WERI-Rb-1 (cell line): ENCODE measurements at regions not wholly inside any gene's neighbourhood (a gene's known extent, or its start where the extent isn't known, plus 50 kb on each side); places are given as distances from the start of the nearest gene placed in this dataset.

Experiments
- DNase-seq: peaks from one replicate; pipeline ENCODE4 v3.0.0-alpha.2; 2020
- H3K27ac ChIP-seq: fragments of 250-450 bp; sonication (Bioruptor Pico); 2 replicates; pipeline ENCODE4 v1.5.1; 2020; ENCODE audit warnings: mild to moderate bottlenecking, moderate library complexity
- H3K27me3 ChIP-seq: fragments of 250-450 bp; sonication (Bioruptor Pico); 2 replicates; pipeline ENCODE4 v1.5.1; 2021; ENCODE audit warnings: mild to moderate bottlenecking, low read depth, moderate library complexity; ENCODE audit not compliant: insufficient read depth, severe bottlenecking
- H3K36me3 ChIP-seq: fragments of 250-450 bp; sonication (Bioruptor Pico); 2 replicates; pipeline ENCODE4 v1.5.1; 2020; ENCODE audit warnings: mild to moderate bottlenecking, moderate library complexity
- H3K4me3 ChIP-seq: 2 replicates; pipeline ENCODE4 v1.5.1; 2011; ENCODE audit warnings: low read depth, mild to moderate bottlenecking, control low read depth, low read length
- H3K9me3 ChIP-seq: fragments of 250-450 bp; sonication (Bioruptor Pico); 2 replicates; pipeline ENCODE4 v1.5.1; 2021; ENCODE audit warnings: mild to moderate bottlenecking, moderate library complexity; ENCODE audit not compliant: severe bottlenecking
- TF ChIP-seq, protein P1 (sequence below): IDR thresholded peaks from 2 replicates; pipeline ENCODE4 v1.5.1; 2011; ENCODE audit warnings: low read depth, mild to moderate bottlenecking, control low read depth, inconsistent platforms, low read length

DNA sequence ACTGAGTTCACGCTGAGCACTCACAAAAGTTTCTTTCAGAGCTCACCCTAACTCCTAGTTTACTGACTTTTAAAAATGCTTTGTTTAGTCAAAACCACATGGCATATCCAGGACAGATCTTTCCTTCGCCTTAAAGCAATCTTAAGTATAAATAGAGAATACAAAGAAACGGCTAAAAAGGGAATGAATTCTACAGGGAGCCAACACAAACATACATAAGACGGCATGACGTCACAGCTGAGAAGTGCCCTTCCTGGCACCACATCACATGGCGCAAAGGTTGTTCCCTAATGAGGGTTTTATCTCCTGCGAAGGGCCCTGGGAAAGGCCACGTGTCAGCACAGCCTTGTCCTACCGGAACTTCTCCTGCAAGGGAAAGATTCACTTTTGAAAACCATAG is 141.3 kb downstream of the IRX1 start:
- Histone ChIP-seq H3K9me3 (no peaks in the 10 kb centered on the region), H3K36me3 (no peaks in the 10 kb centered on the region), H3K27me3 (peaks cover 56% of the 10 kb centered on the region), H3K4me3 (no peak overlapping the region), H3K27ac (no peak overlapping the region)
- TF ChIP-seq, protein P1, sequence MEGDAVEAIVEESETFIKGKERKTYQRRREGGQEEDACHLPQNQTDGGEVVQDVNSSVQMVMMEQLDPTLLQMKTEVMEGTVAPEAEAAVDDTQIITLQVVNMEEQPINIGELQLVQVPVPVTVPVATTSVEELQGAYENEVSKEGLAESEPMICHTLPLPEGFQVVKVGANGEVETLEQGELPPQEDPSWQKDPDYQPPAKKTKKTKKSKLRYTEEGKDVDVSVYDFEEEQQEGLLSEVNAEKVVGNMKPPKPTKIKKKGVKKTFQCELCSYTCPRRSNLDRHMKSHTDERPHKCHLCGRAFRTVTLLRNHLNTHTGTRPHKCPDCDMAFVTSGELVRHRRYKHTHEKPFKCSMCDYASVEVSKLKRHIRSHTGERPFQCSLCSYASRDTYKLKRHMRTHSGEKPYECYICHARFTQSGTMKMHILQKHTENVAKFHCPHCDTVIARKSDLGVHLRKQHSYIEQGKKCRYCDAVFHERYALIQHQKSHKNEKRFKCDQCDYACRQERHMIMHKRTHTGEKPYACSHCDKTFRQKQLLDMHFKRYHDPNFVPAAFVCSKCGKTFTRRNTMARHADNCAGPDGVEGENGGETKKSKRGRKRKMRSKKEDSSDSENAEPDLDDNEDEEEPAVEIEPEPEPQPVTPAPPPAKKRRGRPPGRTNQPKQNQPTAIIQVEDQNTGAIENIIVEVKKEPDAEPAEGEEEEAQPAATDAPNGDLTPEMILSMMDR, result no peak
- DNase-seq, result no peak

DNA sequence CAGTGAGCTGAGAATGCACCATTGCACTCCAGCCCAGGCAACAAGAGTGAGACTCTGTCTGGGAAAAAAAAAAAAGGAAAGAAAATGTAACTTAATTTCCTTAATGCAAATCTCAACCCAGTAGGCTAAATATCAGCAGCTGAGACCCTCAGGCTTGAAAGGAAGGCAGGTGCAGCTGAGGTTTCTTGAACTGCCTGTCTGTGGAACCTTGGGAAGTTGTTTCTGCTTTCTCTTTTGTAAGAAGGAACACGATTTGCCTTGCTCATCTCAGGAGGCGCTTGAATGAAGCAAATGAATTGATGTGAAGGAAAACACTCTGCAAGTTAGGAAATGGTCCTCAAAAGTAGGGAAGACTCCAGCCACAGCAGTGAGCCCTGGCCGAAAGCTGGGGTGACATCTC is 143.3 kb downstream of the IRX1 start:
- no peaks in the 10 kb centered on the region for H3K36me3 ChIP-seq
- DNase-seq, result no peak
- H3K27me3 ChIP-seq, result peaks cover 53% of the 10 kb centered on the region
- H3K9me3 ChIP-seq, result no peaks in the 10 kb centered on the region
- H3K4me3 ChIP-seq, result no peak overlapping the region
- H3K27ac ChIP-seq, result no peak overlapping the region
- TF ChIP-seq, protein P1, result no peak

DNA sequence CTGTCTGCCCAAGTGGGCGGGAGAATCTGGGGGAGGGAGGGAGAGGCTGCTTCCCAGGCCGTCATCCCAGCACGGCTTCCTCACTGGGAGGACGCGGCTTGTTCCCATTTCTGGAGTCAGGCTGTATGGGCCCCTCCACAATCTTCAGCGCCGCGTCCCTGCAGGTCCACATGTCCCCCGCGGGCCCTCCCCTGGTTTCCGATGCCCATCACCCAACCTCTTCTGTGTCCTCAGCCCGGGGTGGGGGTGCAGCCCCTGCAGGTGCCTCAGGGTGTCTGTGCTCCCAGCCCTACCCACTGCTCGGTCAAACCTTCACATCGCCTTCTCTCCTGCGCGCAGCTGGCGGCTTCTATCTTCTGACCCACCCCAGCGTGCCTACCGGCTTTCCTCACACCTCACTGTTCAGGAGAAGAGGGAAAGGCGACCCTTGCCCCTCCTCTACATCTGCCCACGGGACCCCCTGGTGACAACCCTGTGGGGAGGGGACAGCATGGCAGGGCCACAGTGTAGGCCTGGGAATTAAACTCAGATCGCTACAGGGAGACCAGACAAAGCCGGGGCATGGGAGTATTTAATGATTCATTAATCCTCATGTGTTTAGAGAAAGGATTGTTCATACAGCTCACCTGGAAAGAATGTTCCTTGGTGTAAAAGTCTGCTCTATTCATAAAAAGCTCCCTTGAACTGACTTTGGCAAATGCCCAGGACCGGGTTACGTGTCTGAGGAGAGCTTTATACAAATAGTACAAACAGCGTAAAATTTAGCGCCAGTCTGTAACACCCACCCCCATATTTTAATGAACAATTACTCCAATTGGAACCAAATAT is 145.1 kb downstream of the IRX1 start:
- H3K9me3 ChIP-seq, result no peaks in the 10 kb centered on the region
- H3K4me3 ChIP-seq, result no peak overlapping the region
- H3K36me3 ChIP-seq, result no peaks in the 10 kb centered on the region
- DNase-seq, result no peak
- H3K27ac ChIP-seq, result no peak overlapping the region
- TF ChIP-seq, protein P1, result no peak
- peaks cover 57% of the 10 kb centered on the region for H3K27me3 ChIP-seq

DNA sequence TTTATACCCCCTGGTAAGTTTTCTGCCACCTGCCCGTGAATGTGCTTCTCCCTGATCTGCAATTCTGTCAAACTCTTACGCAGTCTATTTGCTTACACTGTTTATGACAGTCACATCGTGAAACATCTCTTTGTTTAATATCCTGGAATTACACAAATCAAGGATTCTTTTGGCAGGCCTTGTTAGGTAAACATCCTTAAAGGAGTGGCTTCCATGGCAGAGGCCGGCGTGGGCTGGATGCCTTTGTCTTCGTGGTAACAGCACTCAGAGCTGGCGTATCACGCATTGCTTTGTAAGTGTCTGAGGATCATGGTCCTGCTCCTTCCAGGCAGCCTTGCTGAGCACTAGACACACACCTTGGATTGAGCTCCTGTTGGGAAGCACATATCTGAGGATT is 145.7 kb downstream of the IRX1 start:
- Histone ChIP-seq H3K9me3 (peaks cover 4% of the 10 kb centered on the region), H3K27ac (no peak overlapping the region), H3K36me3 (no peaks in the 10 kb centered on the region), H3K27me3 (peaks cover 61% of the 10 kb centered on the region), H3K4me3 (no peak overlapping the region)
- no peak for DNase-seq
- TF ChIP-seq, protein P1, result no peak

DNA sequence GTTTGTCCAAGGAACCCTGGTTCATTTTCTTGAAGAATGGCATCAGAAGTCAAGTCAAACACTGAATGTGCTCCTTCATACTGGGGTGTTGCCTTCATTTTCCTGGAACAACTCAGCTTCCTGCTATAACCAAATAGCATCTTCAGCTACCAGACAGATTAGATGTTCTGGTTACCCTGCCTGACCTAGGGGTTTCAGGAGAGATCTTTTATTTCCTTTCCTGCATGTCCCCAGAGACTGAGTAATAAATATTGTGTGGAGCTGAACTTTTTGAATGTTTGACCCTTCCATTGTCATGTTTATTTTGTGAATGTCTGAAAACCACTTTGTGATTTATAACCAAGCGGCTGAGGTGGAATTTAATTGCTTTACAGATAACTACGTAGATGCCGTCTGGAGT is 147.1 kb downstream of the IRX1 start:
- no peak overlapping the region for H3K4me3 ChIP-seq
- TF ChIP-seq, protein P1, result no peak
- H3K36me3 ChIP-seq, result no peaks in the 10 kb centered on the region
- no peak for DNase-seq
- H3K27ac ChIP-seq, result no peak overlapping the region
- peaks cover 63% of the 10 kb centered on the region for H3K27me3 ChIP-seq
- H3K9me3 ChIP-seq, result peaks cover 11% of the 10 kb centered on the region

DNA sequence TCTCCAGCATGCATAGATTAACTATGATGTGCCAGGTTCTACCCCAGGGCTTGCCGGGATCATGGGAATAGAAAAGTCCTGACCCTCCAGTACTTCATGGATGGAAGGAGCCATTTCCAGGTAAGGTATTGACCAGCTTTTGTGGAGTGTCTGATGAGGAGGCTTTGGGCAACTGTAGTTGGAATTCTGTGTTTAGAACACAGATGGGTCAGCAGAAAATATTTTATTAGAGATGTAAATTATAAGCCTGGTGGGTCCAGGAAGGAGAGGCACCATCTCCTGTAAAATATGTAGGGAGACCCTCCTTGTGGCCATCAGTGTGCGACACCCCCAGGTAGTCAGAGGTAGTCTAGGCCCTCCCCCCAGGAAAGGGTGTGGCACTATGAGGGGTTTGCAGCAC is 156.2 kb downstream of the IRX1 start:
- peaks cover 10% of the 10 kb centered on the region for H3K9me3 ChIP-seq
- no peak for DNase-seq
- H3K4me3 ChIP-seq, result no peak overlapping the region
- TF ChIP-seq, protein P1, result no peak
- H3K27ac ChIP-seq, result no peak overlapping the region
- no peaks in the 10 kb centered on the region for H3K36me3 ChIP-seq
- H3K27me3 ChIP-seq, result peaks cover 78% of the 10 kb centered on the region
